ENCODE measurements at regions not wholly inside any gene's neighbourhood (a gene's known extent, or its start where the extent isn't known, plus 50 kb on each side); places are given as distances from the start of the nearest gene placed in this dataset.

DNA sequence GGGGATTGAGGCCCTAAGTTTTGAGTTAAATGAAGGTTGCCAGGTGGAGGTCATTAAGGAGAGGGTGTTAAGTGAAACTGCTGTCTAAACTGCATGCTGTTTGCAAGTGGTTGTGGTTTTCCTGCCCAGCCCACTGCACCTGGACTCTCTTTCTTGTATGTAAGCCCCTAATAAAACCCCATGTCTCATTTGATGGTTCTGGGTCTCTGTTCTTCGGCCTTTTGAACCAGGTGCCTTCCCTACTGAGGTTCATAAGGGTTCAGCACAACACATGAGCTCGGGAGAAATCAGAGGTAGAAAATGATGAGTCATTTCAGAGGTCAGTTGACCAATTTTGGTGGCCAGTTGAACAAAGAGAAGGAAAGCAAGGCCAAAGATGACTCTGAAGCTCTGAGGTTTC is 382.5 kb downstream of the RPS29 start:
- TF ChIP-seq, protein P1, sequence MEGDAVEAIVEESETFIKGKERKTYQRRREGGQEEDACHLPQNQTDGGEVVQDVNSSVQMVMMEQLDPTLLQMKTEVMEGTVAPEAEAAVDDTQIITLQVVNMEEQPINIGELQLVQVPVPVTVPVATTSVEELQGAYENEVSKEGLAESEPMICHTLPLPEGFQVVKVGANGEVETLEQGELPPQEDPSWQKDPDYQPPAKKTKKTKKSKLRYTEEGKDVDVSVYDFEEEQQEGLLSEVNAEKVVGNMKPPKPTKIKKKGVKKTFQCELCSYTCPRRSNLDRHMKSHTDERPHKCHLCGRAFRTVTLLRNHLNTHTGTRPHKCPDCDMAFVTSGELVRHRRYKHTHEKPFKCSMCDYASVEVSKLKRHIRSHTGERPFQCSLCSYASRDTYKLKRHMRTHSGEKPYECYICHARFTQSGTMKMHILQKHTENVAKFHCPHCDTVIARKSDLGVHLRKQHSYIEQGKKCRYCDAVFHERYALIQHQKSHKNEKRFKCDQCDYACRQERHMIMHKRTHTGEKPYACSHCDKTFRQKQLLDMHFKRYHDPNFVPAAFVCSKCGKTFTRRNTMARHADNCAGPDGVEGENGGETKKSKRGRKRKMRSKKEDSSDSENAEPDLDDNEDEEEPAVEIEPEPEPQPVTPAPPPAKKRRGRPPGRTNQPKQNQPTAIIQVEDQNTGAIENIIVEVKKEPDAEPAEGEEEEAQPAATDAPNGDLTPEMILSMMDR (IDR thresholded peaks at IDR 0.05; ENCODE audit: insufficient read depth, low read depth, low read length, missing control alignments), result no peak
- no peak overlapping the region for H3K4me3 ChIP-seq (ENCODE audit: low read length)
- no peak for DNase-seq (ENCODE audit: low read depth)

DNA sequence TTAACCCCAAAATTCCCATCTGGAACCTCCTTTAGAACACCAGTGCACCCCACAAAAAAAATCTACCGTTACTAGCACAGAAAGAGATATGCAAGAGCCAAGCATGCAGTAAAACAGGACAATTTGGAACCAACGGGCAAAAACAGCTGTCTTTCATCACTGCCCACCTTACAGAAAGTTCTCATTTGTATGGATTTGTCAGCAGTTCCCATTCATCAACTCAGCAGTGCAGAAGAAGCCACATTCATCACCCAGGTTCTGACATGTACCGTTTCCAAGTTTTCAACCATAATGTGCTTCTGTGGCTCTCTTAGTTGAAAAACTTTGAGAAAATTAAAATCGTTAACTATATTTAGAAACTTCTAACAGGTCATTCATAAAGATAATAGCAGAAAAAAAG is 387.0 kb downstream of the RPS29 start:
- TF ChIP-seq, protein P1 (IDR thresholded peaks at IDR 0.05; ENCODE audit: insufficient read depth, low read depth, low read length, missing control alignments), result no peak

GRCh38 chr14:49196327-49196726 is 389.9 kb downstream of the RPS29 start:
- no peak for DNase-seq (ENCODE audit: low read depth)
- TF ChIP-seq, protein P1 (IDR thresholded peaks at IDR 0.05; ENCODE audit: insufficient read depth, low read depth, low read length, missing control alignments), result no peak
- H3K4me3 ChIP-seq (ENCODE audit: low read length), result no peak overlapping the region

More for the DNA sequence above, 387.0 kb downstream of the RPS29 start:
- no peak overlapping the region for H3K4me3 ChIP-seq (ENCODE audit: low read length)
- no peak for DNase-seq (ENCODE audit: low read depth)

DNA sequence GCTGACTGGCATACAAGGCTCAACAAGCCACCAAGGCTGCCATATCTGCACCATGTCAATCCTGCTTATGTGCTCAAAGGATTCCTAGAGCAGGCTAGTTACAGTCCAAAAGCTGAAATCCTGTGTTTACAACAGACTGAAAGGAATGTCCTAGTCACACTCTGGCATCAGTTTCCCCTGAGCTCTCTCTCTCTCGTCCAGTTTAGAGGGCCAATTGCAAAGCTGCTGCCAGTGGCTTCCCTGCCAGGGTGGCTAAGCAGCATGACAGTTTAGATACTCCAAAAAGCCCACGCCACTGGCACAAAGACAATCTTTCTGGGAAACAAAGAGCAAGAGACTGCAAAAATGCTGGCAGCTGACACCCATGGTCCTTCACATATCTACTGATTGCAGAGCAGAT is 392.1 kb downstream of the RPS29 start:
- DNase-seq (ENCODE audit: low read depth), result no peak
- TF ChIP-seq, protein P1 (IDR thresholded peaks at IDR 0.05; ENCODE audit: insufficient read depth, low read depth, low read length, missing control alignments), result no peak

GRCh38 chr14:49193332-49194065 is 392.7 kb downstream of the RPS29 start:
- TF ChIP-seq, protein P1 (IDR thresholded peaks at IDR 0.05; ENCODE audit: insufficient read depth, low read depth, low read length, missing control alignments), result no peak
- no peak for DNase-seq (ENCODE audit: low read depth)
- no peak overlapping the region for H3K4me3 ChIP-seq (ENCODE audit: low read length)

More for the DNA sequence above, 392.1 kb downstream of the RPS29 start:
- H3K4me3 ChIP-seq (ENCODE audit: low read length), result no peak overlapping the region

DNA sequence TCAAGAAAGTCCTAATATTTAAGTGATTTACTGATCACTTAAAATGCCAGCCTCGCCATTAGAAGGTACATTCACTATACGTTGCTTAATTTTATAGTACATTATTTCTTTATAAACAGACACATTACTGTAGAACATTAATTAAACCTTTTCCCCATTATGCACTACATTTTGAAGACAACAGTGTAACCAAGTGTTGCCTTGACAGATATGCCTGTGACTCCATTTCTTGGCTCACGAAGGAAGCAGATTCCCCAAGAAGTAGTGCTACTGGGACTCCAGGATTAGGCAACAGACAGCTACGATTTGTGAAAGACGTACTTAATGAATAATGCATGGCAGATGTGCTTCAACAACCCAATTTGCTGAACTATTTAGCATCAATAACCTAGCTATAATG is 394.8 kb downstream of the RPS29 start:
- DNase-seq (ENCODE audit: low read depth), result no peak
- no peak overlapping the region for H3K4me3 ChIP-seq (ENCODE audit: low read length)
- TF ChIP-seq, protein P1 (IDR thresholded peaks at IDR 0.05; ENCODE audit: insufficient read depth, low read depth, low read length, missing control alignments), result no peak

- no peak for DNase-seq (ENCODE audit: low read depth)
- TF ChIP-seq, protein P1 (IDR thresholded peaks at IDR 0.05; ENCODE audit: insufficient read depth, low read depth, low read length, missing control alignments), result no peak
- H3K4me3 ChIP-seq (ENCODE audit: low read length), result no peak overlapping the region
Observed at GRCh38 chr14:49189375-49189774, 396.8 kb downstream of the RPS29 start.

Measured in epithelial cell of esophagus (primary cell).